DOHH2 (cell line): ENCODE measurements at regions not wholly inside any gene's neighbourhood (a gene's known extent, or its start where the extent isn't known, plus 50 kb on each side); places are given as distances from the start of the nearest gene placed in this dataset.

Experiments used
- CTCF ChIP-seq: fragments of 200-600 bp; sonication (generic); IDR thresholded peaks from one replicate; pipeline ENCODE4 v1.5.1; 2014; ENCODE audit warnings: antibody characterized with exemption, mild to moderate bottlenecking, low read depth, low read length; ENCODE audit not compliant: poor library complexity, severe bottlenecking
- EZH2phosphoT487 ChIP-seq: fragments of 200-600 bp; sonication (generic); IDR thresholded peaks from 2 replicates; pipeline ENCODE4 v1.6.1; 2017; ENCODE audit warnings: borderline replicate concordance, mild to moderate bottlenecking, antibody characterized with exemption, low read length, moderate library complexity, mixed read lengths

GRCh38 chr15:87207990-87208580 lies 1048.5 kb downstream of the NTRK3 start:
- TF ChIP-seq CTCF, result no peak
- no peak for TF ChIP-seq EZH2phosphoT487
